DMS 273 (cell line): ENCODE measurements at regions not wholly inside any gene's neighbourhood (a gene's known extent, or its start where the extent isn't known, plus 50 kb on each side); places are given as distances from the start of the nearest gene placed in this dataset.

Experiments used
- DNase-seq: peaks from one replicate; lab custom pipeline; 2025; ENCODE audit not compliant: unreplicated experiment; lab: John Stamatoyannopoulos, UW

DNA sequence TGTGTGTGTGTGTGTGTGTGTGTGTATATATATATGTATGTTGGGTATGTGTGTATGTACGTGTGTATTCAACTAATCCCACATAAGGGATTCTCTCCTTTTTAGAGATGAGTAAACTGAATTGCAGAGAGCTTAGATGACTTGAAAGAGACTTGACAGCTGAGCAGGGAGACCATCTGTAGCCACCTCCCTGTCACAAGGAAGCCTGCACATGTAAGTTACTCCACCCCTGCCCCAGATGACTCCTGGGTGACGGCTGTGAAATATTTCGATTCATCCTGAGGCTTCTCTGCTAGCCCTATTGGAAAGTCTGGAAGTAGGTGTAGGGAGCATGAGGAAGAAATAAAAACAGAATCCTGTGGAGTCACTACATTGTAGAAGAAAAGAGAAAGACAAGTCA, 480.4 kb downstream of the FOXO1 start:
- no peak for DNase-seq

DNA sequence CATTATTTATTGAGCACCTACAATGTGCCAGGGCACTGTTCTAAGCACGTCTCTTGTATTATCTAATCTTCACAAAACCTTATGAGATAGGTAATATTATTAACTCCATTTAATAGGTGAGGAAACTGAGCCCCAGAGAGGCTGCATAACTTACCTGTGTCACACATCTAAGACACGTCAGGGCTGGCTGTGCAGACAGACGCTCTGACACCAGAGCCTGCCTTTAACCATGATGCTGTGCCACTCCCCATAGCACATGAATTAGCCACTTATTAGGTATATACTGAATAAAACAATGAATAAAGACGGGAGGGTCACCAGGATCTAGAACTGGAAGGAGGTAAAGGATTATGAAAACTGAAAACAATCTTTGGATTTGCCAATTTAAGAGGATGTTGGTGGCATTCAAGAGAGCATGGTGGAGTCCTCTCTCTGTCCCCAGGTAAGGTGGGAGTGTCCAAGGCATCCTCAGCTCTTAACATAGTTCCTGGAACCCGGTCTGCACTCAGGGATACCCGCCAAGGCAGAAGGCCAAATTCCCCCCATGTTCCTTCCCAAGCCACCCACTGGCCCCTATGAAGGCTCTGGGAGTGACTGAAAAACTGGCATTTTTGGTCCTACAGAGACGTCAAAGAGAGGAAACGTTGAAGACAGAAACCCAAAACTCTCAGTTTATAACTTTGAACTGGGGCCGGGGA, 479.7 kb downstream of the FOXO1 start:
- no peak for DNase-seq

DNA sequence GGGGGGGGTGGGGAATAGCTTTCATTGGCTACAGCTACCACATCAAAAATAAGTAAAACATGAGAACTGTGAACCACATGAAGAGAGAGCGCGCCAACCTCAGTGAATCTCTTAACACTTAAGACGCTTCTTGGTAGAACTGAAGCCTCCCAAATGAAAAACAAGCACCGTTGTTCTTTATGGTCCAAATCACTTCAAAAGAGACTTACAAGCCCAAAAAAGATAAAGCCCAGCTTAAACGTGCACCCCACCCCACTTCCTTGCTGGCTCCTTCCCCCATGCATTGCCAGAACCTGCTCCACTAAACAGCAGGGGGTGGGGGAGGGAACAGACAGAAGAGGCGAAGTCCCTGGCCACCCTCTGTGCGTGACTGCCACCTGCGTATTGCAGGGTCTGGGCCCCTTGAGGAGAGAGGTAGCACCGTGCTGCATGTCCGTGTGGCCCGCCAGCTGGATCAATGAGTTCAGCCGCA, 479.1 kb downstream of the FOXO1 start:
- no peak for DNase-seq

DNA sequence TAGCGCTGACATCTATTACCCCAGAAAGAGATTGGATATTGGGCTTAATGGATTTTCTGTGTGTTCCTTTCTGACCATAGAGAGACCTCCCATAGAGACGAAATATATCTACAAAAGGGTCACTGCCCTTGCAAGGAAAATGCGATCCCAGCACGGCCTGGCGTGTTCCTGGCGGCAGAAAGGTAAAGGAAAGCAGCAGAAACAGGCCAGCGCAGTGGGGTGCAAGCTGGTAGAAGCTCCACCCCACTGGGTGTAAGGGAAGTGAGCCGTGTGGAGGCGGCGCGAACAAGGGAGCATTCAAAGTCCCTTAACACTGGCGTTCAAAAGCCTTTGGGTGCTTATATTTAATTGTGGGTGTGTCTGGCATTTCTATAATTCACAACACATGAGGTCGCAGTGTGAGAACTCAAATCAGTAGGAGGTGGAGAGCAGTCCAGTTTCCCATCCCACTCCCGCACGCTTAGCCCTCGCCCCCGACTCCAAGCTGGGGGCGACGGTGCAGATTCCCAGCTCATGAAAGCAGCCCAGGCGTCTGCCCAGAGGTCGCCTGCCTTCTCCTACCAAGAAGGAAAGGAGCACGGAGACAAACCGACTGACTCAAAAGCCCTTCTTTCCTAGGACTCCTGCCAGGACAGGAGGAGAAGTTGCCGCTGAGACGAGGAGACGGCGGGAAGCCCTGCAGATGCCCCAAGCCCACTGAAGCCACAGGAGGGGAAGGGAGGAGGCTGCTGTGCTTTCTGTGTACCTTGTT, 478.4 kb downstream of the FOXO1 start:
- DNase-seq = no peak

DNA sequence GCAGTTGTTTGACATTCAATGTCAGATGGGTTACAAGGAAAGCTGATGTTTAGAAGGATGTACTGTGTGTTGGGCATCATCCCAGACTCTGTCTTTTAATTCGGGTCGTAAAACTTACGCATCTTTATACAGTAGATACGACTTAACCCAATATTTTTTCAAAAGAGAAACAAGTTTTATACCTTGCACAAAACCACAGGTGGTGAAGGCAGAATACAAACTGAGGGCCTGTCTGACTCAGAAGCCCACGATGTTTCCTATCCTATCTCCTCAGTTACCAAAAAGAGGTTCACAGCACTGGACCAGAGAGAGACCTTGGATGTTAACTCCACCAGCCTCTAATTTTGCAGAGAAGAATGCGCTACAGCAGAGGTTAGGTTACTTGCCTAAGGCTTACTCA, 477.0 kb downstream of the FOXO1 start:
- DNase-seq = no peak

DNA sequence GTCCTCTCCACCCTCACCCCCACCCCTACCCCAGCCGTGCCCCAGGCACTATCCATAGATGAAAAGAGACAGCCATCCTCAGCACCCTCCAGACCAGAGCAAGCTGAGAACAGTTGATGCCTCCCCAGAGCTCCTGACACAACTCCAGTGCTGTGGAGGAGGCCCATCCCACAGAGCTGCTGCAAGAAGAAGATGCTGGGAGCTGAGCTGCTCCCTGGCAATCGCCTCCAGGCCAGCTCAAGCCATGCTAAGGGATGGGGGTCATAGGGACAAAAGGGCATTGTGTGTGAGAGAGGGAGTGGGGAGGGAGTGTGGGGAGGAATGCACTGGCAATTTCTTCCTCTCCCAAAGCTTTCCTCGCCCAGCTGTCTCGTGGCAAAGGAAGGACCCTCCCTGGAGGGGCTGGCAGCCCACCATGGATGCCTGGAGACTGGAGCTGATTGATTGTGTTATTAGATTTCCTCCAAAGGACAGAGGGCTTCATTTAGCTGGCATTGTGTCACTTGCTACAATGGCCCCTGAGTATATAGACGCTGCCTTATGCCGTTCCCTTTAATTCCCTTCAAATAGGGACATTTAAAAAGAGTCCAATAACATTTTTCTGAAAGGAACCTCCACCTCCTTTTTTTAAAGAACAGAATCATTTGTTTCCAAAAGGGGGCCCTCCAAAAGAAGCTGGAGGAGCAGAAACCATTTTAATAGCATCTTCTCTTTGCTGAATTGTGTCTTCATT, 476.4 kb downstream of the FOXO1 start:
- no peak for DNase-seq

DNA sequence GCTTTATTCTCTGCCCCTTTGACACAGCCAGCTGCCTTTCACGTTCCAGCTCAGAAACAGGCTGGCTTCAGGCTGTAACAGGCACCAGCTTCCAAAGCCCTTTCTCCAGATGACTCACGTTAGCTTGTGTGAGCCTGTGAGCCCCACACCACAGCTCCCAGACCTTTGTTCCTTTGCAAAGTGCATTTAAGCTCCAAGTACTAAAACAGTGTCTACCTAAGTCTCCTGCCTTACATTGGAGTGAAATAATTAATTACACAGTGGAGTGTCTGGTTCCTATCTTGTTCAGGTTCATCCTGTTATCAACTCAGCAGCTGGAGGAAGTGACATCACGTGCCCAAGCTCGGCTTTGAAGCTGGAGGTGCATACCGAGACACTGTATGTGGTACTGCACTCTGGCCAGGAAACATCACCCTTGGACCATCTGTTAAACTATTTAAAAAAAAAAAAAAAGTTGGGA, 475.8 kb downstream of the FOXO1 start:
- peak; percentile 78 for DNase-seq

DNA sequence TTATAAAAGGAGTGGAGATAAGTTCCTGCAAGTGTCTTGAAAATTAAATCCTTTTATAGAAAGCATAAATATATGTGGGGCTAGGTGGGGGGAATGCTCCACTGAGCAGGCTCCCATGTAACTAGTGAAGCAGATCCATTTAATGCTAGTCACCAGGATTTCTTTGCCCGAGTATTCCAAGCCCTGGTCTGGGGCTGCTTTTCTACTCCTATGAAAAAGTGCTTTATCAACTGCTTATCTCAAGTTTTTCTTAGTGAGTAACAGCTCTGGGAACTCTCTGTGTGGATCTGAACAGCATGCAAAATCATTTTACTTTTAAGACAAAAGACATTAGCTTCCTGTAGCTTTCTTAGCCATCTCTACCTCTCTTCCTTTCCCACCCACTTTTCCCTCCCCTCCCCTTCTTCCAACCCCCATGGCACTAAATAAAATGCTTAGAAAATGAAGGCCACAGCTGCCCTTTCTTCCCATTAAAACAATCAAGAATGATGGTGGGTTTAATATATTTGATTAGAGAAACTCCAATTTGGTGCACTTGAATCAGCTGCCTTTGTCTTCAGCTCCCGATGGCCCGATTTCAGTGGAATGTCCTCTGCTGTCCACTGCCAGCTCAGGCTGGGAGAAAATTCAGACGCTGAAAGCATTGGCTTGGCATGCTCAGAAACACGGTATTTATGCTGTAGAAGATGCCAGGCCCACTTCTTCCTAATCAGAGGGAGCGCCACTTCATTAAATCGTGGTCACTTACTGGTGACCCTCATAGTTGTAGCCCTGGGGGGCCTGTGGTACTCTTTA, 475.1 kb downstream of the FOXO1 start:
- no peak for DNase-seq

DNA sequence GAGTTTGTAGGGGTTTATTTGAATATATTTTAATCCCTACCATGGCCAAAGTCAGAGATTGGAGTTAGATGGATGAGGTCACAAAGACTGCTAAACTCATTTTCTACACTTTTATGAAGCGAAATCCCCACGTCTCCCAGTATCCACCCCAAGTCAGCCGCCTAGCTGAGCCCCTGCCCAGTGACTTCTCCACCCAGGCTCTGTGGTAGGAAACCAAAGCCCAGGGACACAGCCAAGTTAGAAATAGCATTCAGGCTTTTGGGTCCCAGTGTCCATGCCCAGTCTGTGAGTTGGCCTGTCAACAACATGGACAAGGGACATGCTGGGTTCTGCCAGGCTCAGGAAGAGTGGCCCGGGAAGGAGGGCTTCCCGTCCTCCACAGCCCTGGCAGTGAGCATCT, 474.0 kb downstream of the FOXO1 start:
- DNase-seq = no peak

DNA sequence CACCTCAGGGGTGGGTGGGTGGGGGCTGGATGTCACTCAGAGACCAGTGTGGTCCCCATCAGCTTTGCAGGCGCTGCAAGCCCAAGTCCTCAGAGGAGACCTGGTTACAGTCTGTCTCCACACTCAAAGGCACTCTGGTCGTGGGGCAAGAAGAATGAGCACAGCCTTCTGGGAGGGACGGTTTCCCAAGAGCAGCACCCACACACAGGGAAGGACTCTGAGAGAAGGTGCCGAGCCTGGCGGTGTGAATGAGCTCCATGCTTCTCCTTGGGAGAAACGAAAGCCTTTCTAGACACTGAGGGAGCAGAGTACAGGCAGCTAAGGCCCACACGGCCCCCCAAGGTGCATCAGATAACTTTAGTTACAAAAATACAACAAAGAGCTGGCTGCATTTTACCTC, 473.6 kb downstream of the FOXO1 start:
- no peak for DNase-seq

DNA sequence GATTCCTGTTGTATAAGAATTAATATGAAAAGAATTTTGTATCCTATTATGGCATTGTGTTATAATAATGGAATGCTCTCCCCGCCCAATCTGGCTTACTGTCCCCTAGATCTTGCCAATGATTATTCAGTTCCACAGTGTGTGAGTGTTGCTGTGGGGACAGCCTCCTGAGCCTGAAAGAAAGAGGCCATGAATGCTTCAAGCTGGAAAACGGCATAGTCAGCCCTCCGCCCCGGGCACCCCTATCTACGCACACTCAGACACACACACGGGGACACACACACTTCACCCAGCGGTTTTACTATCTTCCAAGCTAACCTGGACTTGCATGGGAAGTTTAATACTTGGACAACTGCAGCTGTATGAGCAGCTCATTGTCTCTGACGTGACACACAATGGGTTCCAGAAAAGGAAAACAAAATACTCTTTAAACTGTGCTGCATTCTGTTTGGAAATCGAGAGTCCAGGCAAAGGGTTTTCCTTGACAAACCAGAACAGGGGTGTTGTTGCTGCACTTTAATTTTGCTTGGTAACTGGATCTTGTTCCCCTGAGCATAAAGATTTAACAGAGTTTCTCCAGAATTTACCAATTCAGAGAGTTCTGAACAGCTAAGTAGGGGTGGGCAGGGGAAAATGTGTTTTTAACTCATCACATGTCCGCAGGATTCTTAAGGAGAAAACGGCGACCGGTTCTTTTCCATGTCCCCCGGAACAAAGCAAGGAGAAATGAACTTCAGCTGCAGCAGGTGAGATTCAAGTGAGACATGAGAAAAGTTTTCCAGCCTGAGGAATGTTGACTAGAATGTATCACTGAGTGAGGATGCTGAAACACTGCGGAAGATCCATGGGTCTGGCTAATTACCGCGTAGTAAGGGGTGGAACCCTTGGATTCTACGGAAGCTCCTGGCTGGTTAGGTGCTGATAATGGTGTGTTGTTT, 472.9 kb downstream of the FOXO1 start:
- DNase-seq = no peak

DNA sequence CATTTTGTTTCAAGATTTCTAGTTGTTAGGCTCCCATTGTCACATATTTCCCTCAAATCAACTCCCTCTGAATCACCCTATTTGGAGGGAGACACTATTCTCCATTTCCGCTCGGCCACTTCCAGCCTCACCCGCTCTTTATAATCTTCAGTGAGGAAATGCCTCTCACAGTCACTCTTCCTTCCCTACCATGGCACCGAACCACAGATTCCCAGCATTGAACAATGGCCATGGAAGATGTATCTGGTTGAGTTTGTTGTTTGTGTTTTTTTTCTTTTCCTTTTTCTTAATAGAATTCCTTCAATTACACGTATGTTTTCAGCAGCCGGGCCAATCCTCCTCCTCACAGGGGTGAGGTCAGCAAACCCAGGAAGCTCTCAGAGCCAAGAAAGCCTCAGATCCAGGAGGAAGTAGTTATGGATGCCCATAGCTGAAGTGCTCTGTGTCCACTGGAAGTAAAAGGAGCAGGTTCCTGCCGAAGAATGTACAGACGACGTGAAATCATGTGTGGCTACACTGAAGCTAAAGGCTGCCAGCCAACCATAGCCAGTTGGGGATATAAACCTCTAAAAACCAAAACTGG, 472.1 kb downstream of the FOXO1 start:
- no peak for DNase-seq

DNA sequence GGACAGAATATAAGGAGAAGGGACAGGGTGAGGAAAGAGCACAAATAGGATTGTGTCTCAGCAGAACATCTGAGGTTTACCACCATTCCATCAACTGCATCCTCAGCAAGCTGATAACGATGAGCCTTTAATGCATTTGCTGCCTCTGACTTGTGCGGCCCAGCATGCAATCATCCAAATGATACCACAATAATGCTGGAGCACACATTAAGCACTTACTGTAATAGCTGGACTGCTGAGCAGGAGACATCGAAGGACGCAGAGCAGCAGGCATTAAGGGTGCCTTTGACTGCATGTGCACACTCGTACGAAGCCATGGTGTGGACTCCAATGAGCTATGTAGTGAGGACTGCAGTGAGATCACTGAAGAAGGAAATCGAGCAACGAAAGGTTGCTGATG, 469.4 kb downstream of the FOXO1 start:
- no peak for DNase-seq

DNA sequence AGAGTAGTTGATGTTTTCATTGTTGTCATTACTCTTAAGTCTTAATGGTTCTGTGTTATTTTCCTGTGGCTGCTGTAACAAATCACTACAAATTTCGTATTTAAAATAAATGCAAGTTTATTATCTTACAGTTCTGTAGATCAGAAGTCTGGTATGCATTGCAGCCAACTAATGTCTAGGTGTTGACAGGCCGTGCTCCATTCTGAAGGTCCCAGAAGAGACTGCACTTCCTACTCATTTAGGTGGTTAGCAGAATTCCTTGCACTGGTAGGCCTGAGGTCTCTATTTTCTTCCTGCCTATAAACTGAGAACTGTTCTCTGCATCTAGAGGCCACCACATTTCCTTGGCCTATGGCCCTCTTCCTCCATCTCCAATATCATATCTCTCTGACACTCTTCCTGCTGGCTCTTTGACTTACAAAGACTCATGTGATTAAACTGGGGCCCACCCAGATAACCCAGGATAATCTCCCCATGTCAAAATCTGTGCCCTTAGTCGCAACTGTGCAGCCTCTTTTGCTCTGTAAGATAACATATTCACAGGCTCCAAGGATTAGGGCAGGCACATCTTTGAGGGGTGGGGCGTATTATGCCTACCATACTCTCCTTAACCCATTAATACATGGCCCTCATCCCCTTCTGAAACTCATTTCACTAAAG, 468.4 kb downstream of the FOXO1 start:
- no peak for DNase-seq

DNA sequence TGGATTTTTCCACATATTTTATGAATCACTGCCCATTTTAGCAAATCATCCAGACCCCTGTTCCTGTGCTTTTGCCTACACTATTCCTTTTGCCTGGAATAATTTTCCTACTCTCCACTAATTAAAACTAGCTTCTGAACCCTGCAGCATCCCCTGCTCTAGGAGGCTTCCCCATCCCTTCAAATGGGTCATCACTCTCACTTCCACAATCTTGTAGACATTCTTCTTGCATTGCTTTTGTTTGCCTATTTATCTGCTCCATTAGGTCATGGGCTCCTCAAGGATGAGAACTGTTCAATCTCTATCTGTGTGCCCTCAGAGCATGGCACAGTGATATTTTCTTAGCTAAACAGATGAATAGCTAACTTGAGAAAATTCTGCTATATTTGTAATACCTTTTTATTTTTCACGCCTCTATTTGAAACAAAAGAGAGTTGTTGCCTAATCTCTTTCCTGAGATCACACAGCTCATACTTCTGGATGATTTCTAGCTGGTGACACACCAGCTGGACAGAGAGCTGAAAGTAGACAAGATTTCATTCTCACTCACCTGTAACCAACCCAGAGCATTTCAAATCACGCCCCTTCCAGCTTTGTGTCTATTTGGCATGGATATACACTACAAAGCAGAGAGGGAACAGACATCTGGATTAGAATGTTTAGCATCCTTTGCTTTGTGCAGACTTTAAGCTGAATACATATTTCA, 466.0 kb downstream of the FOXO1 start:
- no peak for DNase-seq

DNA sequence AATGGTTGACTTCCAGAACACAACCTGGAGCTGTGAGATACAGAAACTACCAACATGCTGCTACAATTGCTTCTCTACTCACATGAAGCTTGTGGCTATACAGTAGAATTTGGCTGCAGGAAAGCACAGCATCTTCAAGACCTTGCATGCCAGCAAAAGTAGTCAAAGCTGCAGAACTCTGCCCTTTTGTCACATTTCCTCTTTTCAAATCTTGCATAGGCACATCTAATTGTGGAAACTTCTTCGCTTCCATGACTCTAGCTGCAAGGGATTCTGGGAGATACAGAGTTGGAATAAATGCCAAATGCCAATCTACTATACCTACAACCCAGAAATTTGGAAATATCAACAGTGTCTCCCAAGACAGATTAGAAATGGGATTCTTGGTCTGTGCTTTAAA, 462.2 kb downstream of the FOXO1 start:
- no peak for DNase-seq

DNA sequence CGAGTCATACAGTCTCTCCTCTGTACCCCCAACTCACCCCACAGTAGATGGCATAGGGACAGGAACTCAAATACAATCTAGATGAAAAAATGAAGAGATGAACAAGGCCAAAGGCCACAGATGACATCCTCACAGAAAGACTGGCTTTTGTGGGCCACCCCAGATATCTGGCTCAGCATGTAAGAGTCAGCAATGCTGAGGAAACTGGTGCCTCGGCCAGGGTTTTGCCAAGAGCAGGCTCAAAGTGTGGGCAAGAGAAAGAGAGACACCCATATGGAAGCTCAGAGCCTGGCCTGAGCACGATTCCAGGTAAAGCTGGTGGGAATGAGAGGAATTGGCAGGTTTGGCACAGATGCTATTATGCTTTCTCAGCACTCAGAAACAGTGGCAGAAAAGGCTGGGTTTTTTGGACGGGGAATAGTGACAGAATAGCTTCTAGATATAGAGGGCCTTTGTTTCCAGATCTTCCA, 460.6 kb downstream of the FOXO1 start:
- no peak for DNase-seq

DNA sequence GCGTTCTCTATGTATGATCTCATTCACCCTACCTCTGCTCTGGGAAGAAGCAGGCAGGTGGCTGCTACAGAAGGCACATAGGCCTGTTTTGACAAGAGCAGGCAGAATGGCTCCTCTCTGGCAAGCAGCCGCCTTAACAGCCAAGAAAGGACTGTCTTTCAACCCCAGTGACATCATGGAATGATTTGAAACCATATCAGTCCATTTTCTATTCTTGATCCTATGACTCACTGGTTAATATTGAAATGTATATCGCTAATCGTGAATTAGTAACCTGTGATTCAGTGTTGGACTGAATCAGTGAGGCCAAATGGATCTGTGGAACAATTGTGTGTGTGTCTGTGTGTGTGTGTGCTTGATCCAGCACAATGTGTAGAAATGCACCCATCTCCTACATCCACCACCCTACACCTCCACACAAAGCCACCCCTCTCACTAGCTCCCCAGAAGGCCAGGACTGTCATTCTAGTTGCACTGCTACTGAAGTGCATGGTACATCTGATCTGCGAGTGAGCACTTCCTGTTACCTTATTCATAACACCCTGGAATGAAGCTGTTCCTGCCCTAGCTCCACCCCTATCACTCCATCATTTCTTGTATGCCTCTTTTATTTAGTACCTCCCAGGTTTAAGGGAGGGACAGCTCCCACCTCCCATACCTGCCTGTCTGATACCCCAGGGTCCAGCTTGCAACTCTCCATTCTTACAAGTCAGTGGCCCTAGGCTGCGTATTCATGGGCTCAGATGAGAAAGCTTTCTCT, 460.0 kb downstream of the FOXO1 start:
- peak; percentile 20 for DNase-seq
